Epithelial cell of esophagus (primary cell): ENCODE measurements at regions not wholly inside any gene's neighbourhood (a gene's known extent, or its start where the extent isn't known, plus 50 kb on each side); places are given as distances from the start of the nearest gene placed in this dataset.

Experiments used
- DNase-seq: peaks from one replicate; pipeline ENCODE4 v3.0.0; 2010; ENCODE audit warnings: low read depth
- H3K4me3 ChIP-seq: 2 replicates; pipeline ENCODE4 v1.5.1; 2011; ENCODE audit warnings: mild to moderate bottlenecking, low read length, control low read depth
- CTCF ChIP-seq: IDR thresholded peaks from 2 replicates; pipeline ENCODE4 v1.5.1; 2011; ENCODE audit warnings: low read depth, mild to moderate bottlenecking, low read length, control low read depth, inconsistent platforms; ENCODE audit not compliant: insufficient read depth; ENCODE audit errors: missing control alignments

DNA sequence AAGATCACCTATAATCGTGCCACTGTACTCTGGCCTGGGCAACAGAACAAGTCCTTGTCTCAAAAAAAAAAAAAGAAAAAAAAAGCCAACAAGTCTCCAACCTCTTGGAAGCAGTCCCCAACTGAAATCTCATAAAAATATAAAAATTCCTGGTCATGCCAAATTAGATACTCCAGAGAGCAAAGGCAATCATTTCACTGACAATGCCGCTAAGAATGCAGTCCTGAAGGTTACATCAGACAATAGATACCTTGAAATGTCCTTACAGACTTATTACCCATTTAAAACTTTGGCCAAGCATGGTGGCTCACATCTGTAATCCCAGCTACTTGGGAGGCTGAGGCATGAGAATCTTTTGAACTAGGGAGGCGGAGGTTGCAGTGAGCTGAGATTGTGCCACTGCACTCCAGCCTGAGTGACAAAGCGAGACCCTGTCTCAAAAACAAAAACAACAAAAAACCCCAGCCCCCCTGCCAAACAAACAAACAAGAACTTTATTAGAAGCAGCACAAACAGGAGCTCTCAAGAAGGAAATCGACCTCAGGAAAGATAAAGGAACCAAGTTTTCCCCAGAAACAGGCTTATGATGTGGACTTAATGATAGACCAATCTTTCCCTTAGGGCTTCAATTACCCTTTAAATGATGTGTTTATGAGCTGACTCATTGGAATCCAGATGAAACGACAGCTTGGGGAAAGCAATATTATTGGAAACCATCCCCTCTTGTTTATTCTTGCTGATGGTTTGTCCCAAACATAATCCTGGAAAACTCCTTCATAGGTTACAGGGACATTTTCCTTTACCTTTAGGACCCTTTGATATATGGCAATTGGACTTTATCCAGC lies 53.1 kb upstream of the XCR1 start:
- DNase-seq: peak; percentile 62
- no peak for TF ChIP-seq CTCF

DNA sequence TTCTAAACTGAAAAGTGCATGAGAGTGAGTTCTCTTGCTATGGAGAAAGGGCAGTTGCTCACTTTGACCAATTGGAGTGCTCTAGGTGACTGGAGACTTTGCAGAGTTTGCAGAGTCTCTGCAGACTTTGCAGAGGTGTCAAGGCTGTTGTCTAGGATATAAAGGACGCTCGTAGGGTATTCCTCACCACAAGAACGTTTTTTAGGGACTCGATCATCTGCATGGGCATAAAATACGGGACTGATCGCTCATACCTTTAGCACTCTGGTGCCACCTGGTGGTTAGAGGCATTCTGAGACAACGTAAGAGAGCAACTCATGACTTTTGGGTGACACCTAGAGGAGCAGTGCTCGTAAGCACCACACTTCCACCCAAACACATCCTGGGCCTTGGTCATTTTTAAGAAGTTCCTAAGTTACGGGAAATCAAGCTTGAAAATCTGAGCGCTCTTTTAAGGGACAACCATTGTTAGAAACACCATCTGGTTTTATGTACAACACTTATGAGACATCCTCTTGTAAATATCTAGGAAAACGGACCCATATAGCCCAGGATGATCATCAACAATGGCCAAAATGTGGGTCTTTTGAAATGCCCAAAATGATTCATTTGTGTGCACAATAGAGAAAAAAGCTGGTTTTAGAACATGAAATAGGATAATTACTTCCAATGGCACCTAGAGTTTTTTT lies 51.6 kb upstream of the XCR1 start:
- no peak overlapping the region for H3K4me3 ChIP-seq
- TF ChIP-seq CTCF: peak; percentile 99
- DNase-seq: peak; percentile 94

More for the DNA sequence above, 53.1 kb upstream of the XCR1 start:
- no peak overlapping the region for H3K4me3 ChIP-seq
